ENCODE measurements at regions not wholly inside any gene's neighbourhood (a gene's known extent, or its start where the extent isn't known, plus 50 kb on each side); places are given as distances from the start of the nearest gene placed in this dataset.

- TF ChIP-seq CTCF (IDR thresholded peaks at IDR 0.05) (no peak), REST (IDR thresholded peaks at IDR 0.05; ENCODE audit: low read depth, low read length) (no peak), YY1 (IDR thresholded peaks at IDR 0.05; ENCODE audit: low read depth) (no peak), POLR2AphosphoS5 (IDR thresholded peaks at IDR 0.05; ENCODE audit: low read depth, low read length) (no peak), SMC3 (IDR thresholded peaks at IDR 0.05; ENCODE audit: low read depth, low read length) (no peak), TAF1 (IDR thresholded peaks at IDR 0.05; ENCODE audit: borderline replicate concordance, low read depth, low read length) (no peak), RFX5 (IDR thresholded peaks at IDR 0.05; ENCODE audit: low read length) (no peak), MXI1 (IDR thresholded peaks at IDR 0.05; ENCODE audit: low read depth, low read length) (no peak)
These were observed 181.8 kb downstream of the GRIN2B start for GRCh38 chr12:13799574-13799973.

All from SK-N-SH (cell line).